22Rv1 (cell line): ENCODE measurements at regions not wholly inside any gene's neighbourhood (a gene's known extent, or its start where the extent isn't known, plus 50 kb on each side); places are given as distances from the start of the nearest gene placed in this dataset.
A peak's percentile ranks its signal among the peaks of the same experiment; 100 is the strongest.
"Not testable (repeated sequence)": the region's sequence is repeated elsewhere in the genome, so short reads cannot be mapped to it uniquely, and the experiment has no call there.

ENCODE experiments used
- H3K27ac ChIP-seq: fragments of 450-650 bp; 2 replicates; pipeline ENCODE4 v1.5.1; 2017
- CTCF ChIP-seq: fragments of 450-650 bp; IDR thresholded peaks from 2 replicates; pipeline ENCODE4 v1.5.1; 2017; ENCODE audit warnings: mild to moderate bottlenecking
- ZFX ChIP-seq: fragments of 450-650 bp; IDR thresholded peaks from 2 replicates; pipeline ENCODE4 v1.6.1; 2017; ENCODE audit warnings: antibody characterized with exemption, borderline replicate concordance

GRCh38 chrY:11769937-11770336, 931.1 kb upstream of the USP9Y start:
- H3K27ac ChIP-seq: no peak overlapping the region
- no peak for TF ChIP-seq CTCF
- TF ChIP-seq ZFX: no peak

DNA sequence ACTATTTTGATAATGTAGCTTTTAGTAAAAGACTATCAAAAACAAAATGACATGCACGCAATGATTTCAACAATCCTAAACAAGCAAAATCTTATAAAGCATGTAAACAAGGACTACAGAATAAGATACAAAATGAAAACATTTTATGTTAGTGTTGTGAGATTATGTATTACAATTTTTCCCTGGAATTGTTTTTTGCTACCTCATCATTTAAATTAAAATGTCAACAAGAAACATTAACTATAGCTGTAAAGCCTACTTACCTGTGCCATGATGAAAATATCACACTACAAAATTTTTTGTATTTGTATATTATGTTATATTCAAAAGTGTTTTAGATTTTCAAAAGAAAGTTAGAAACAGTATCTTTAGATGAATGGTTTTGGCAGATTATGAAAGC, 921.3 kb upstream of the USP9Y start:
- H3K27ac ChIP-seq: not testable (repeated sequence)

GRCh38 chrY:11789057-11789456, 912.0 kb upstream of the USP9Y start:
- not testable (repeated sequence) for H3K27ac ChIP-seq

GRCh38 chrY:11823752-11824151, 877.3 kb upstream of the USP9Y start:
- not testable (repeated sequence) for H3K27ac ChIP-seq

DNA sequence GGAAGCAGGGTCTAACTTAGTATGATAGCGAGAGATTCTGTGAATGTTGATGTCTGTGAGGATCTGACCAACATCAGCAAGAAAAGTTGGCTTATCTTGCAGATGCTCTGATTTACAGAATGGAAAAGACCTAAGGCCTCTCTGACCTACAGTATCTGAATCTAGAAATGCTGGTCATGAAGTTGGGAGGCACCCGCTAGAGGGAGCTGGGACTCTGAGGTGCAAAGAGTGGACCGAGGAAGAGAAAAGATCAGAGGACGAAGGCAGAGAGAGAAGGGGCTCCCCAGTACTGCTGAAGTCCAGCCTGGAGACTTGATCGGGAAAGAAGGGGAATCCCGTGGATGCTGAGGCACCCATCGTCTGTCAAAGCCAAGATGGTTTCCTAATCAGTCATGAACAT, 866.8 kb upstream of the USP9Y start:
- H3K27ac ChIP-seq: not testable (repeated sequence)
- TF ChIP-seq CTCF: peak; percentile 24; the same call in 1 of the 2 replicates
